ENCODE measurements at regions not wholly inside any gene's neighbourhood (a gene's known extent, or its start where the extent isn't known, plus 50 kb on each side); places are given as distances from the start of the nearest gene placed in this dataset.

DNA sequence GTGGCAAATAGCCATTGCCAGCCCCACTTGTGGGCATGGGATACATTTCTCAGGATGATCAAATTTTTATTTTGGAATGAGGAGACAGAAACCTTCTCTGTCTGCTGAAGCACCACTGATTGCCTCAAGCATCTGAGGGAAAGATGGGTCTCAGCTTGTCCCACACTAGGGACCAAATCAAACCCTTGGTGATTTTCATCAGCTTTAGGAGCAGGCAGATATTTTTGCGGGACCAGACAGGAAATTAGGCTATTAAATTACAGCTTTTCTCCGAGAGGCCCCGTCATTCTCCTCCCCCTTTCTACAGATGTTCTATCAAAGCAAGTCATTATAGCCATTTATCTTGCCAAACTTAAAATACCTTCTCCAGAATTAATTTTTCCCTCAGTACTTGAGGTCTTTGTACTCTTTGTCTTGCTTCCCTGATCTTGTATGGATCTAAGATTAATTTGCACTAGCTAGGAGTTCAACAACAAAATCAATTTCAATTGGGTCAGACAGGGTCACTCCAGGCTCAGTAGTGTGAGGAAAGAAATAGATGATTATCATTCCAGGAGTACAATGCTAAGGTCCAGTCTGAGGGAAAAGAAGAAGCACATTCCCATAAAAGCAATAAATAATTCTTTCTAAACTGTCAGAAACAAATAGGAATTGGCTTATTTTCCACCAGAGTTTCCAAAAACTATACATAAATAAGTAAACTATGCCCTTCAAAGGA, 818.1 kb upstream of the SOX11 start:
- intact Hi-C loops (cut with micrococcal nuclease), result no loop called here
- H3K27ac Mint-ChIP-seq (ENCODE audit: low read depth, unreplicated experiment), result no peak overlapping the region
- TF ChIP-seq, protein P1, sequence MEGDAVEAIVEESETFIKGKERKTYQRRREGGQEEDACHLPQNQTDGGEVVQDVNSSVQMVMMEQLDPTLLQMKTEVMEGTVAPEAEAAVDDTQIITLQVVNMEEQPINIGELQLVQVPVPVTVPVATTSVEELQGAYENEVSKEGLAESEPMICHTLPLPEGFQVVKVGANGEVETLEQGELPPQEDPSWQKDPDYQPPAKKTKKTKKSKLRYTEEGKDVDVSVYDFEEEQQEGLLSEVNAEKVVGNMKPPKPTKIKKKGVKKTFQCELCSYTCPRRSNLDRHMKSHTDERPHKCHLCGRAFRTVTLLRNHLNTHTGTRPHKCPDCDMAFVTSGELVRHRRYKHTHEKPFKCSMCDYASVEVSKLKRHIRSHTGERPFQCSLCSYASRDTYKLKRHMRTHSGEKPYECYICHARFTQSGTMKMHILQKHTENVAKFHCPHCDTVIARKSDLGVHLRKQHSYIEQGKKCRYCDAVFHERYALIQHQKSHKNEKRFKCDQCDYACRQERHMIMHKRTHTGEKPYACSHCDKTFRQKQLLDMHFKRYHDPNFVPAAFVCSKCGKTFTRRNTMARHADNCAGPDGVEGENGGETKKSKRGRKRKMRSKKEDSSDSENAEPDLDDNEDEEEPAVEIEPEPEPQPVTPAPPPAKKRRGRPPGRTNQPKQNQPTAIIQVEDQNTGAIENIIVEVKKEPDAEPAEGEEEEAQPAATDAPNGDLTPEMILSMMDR (IDR thresholded peaks at IDR 0.05; ENCODE audit: unreplicated experiment), result no peak
- H3K4me3 Mint-ChIP-seq (ENCODE audit: unreplicated experiment), result no peak overlapping the region
- H3K4me1 Mint-ChIP-seq (ENCODE audit: insufficient read depth, unreplicated experiment), result peaks cover 6% of the 10 kb centered on the region
- H3K27me3 Mint-ChIP-seq (ENCODE audit: insufficient read depth, unreplicated experiment), result no peaks in the 10 kb centered on the region
- H3K36me3 Mint-ChIP-seq (ENCODE audit: insufficient read depth, unreplicated experiment), result no peaks in the 10 kb centered on the region
- ChIA-PET CTCF (no interaction called here), POLR2A (interaction anchor here (0.7 to 2.0 kb wide), 2 partner anchors 12 to 13 kb away, joined by 3 to 4 read pairs; no protein-coding TSS in a partner anchor)
- H3K9me3 Mint-ChIP-seq (ENCODE audit: unreplicated experiment), result no peaks in the 10 kb centered on the region
- DNase-seq (ENCODE audit: unreplicated experiment), result no peak
- BruUV-seq (replicated peaks), result no TSS peak

- no peaks in the 10 kb centered on the region for H3K27me3 Mint-ChIP-seq (ENCODE audit: insufficient read depth, unreplicated experiment)
- POLR2A ChIA-PET, result no interaction called here
- no peak overlapping the region for H3K27ac Mint-ChIP-seq (ENCODE audit: low read depth, unreplicated experiment)
- no TSS peak for BruUV-seq (replicated peaks)
- TF ChIP-seq, protein P1 (IDR thresholded peaks at IDR 0.05; ENCODE audit: unreplicated experiment), result no peak
- H3K36me3 Mint-ChIP-seq (ENCODE audit: insufficient read depth, unreplicated experiment), result no peaks in the 10 kb centered on the region
- intact Hi-C loops (cut with micrococcal nuclease), result no loop called here
- peak overlapping the region; percentile 40 for H3K4me3 Mint-ChIP-seq (ENCODE audit: unreplicated experiment)
- CTCF ChIA-PET, result no interaction called here
- peaks cover 7% of the 10 kb centered on the region for H3K4me1 Mint-ChIP-seq (ENCODE audit: insufficient read depth, unreplicated experiment)
- no peaks in the 10 kb centered on the region for H3K9me3 Mint-ChIP-seq (ENCODE audit: unreplicated experiment)
- DNase-seq (ENCODE audit: unreplicated experiment), result peak; percentile 83
Observed at GRCh38 chr2:4882421-4882820, 809.8 kb upstream of the SOX11 start.

- no peaks in the 10 kb centered on the region for H3K36me3 Mint-ChIP-seq (ENCODE audit: insufficient read depth, unreplicated experiment)
- intact Hi-C loops (cut with micrococcal nuclease), result no loop called here
- TF ChIP-seq, protein P1 (IDR thresholded peaks at IDR 0.05; ENCODE audit: unreplicated experiment), result no peak
- POLR2A ChIA-PET, result no interaction called here
- no peaks in the 10 kb centered on the region for H3K27me3 Mint-ChIP-seq (ENCODE audit: insufficient read depth, unreplicated experiment)
- CTCF ChIA-PET, result interaction anchor here (0.7 kb wide), 1 partner anchor 80 kb away, joined by 3 read pairs; no protein-coding TSS in a partner anchor
- H3K9me3 Mint-ChIP-seq (ENCODE audit: unreplicated experiment), result no peaks in the 10 kb centered on the region
- peak; percentile 10 for DNase-seq (ENCODE audit: unreplicated experiment)
- H3K27ac Mint-ChIP-seq (ENCODE audit: low read depth, unreplicated experiment), result no peak overlapping the region
- BruUV-seq (replicated peaks), result no TSS peak
- peak overlapping the region; percentile 40 for H3K4me3 Mint-ChIP-seq (ENCODE audit: unreplicated experiment)
- peaks cover 7% of the 10 kb centered on the region for H3K4me1 Mint-ChIP-seq (ENCODE audit: insufficient read depth, unreplicated experiment)
Observed at GRCh38 chr2:4882941-4883340, 809.2 kb upstream of the SOX11 start.

GRCh38 chr2:4883375-4883774, 808.8 kb upstream of the SOX11 start:
- Mint-ChIP-seq H3K4me1 (ENCODE audit: insufficient read depth, unreplicated experiment) (peaks cover 7% of the 10 kb centered on the region), H3K27me3 (ENCODE audit: insufficient read depth, unreplicated experiment) (no peaks in the 10 kb centered on the region), H3K36me3 (ENCODE audit: insufficient read depth, unreplicated experiment) (no peaks in the 10 kb centered on the region), H3K4me3 (ENCODE audit: unreplicated experiment) (no peak overlapping the region), H3K9me3 (ENCODE audit: unreplicated experiment) (no peaks in the 10 kb centered on the region), H3K27ac (ENCODE audit: low read depth, unreplicated experiment) (no peak overlapping the region)
- CTCF ChIA-PET, result interaction anchor here (0.7 kb wide), 1 partner anchor 80 kb away, joined by 3 read pairs; no protein-coding TSS in a partner anchor
- intact Hi-C loops (cut with micrococcal nuclease), result no loop called here
- POLR2A ChIA-PET, result no interaction called here
- TF ChIP-seq, protein P1 (IDR thresholded peaks at IDR 0.05; ENCODE audit: unreplicated experiment), result no peak
- no peak for DNase-seq (ENCODE audit: unreplicated experiment)
- BruUV-seq (replicated peaks), result no TSS peak
